ENCODE measurements at regions not wholly inside any gene's neighbourhood (a gene's known extent, or its start where the extent isn't known, plus 50 kb on each side); places are given as distances from the start of the nearest gene placed in this dataset.

GRCh38 chr4:104766676-104767075 is 272.0 kb upstream of the CXXC4 start:
- intact Hi-C loops (cut with micrococcal nuclease): no loop called here
- Mint-ChIP-seq H3K4me3 (ENCODE audit: unreplicated experiment) (no peak overlapping the region), H3K27me3 (ENCODE audit: insufficient read depth, unreplicated experiment) (no peaks in the 10 kb centered on the region), H3K36me3 (ENCODE audit: insufficient read depth, unreplicated experiment) (no peaks in the 10 kb centered on the region), H3K9me3 (ENCODE audit: unreplicated experiment) (no peaks in the 10 kb centered on the region), H3K4me1 (ENCODE audit: insufficient read depth, unreplicated experiment) (no peaks in the 10 kb centered on the region), H3K27ac (ENCODE audit: low read depth, unreplicated experiment) (no peak overlapping the region)
- no peak for DNase-seq (ENCODE audit: unreplicated experiment)
- no TSS peak for BruUV-seq (replicated peaks)
- no peak for TF ChIP-seq CTCF (IDR thresholded peaks at IDR 0.05; ENCODE audit: unreplicated experiment)
- CTCF ChIA-PET: interaction anchor here (0.6 to 0.7 kb wide), 2 partner anchors 276 to 336 kb away, joined by 3 read pairs; no protein-coding TSS in a partner anchor
- POLR2A ChIA-PET: no interaction called here

- TF ChIP-seq CTCF (IDR thresholded peaks at IDR 0.05; ENCODE audit: unreplicated experiment): no peak
- no peaks in the 10 kb centered on the region for H3K36me3 Mint-ChIP-seq (ENCODE audit: insufficient read depth, unreplicated experiment)
- H3K9me3 Mint-ChIP-seq (ENCODE audit: unreplicated experiment): no peaks in the 10 kb centered on the region
- no peak overlapping the region for H3K27ac Mint-ChIP-seq (ENCODE audit: low read depth, unreplicated experiment)
- H3K4me1 Mint-ChIP-seq (ENCODE audit: insufficient read depth, unreplicated experiment): no peaks in the 10 kb centered on the region
- POLR2A ChIA-PET: no interaction called here
- H3K27me3 Mint-ChIP-seq (ENCODE audit: insufficient read depth, unreplicated experiment): no peaks in the 10 kb centered on the region
- CTCF ChIA-PET: no interaction called here
- DNase-seq (ENCODE audit: unreplicated experiment): no peak
- no TSS peak for BruUV-seq (replicated peaks)
- no peak overlapping the region for H3K4me3 Mint-ChIP-seq (ENCODE audit: unreplicated experiment)
- intact Hi-C loops (cut with micrococcal nuclease): no loop called here
Measured at GRCh38 chr4:104772849-104773248, 278.2 kb upstream of the CXXC4 start.

- H3K36me3 Mint-ChIP-seq (ENCODE audit: insufficient read depth, unreplicated experiment): no peaks in the 10 kb centered on the region
- H3K27ac Mint-ChIP-seq (ENCODE audit: low read depth, unreplicated experiment): no peak overlapping the region
- no peaks in the 10 kb centered on the region for H3K9me3 Mint-ChIP-seq (ENCODE audit: unreplicated experiment)
- ChIA-PET CTCF (interaction anchor here (0.6 kb wide), 1 partner anchor 548 kb away, joined by 3 read pairs; no protein-coding TSS in a partner anchor), POLR2A (no interaction called here)
- intact Hi-C loops (cut with micrococcal nuclease): no loop called here
- BruUV-seq (replicated peaks): no TSS peak
- no peaks in the 10 kb centered on the region for H3K27me3 Mint-ChIP-seq (ENCODE audit: insufficient read depth, unreplicated experiment)
- no peak overlapping the region for H3K4me3 Mint-ChIP-seq (ENCODE audit: unreplicated experiment)
- peak; percentile 47 for DNase-seq (ENCODE audit: unreplicated experiment)
- TF ChIP-seq CTCF (IDR thresholded peaks at IDR 0.05; ENCODE audit: unreplicated experiment): no peak
- peaks cover 9% of the 10 kb centered on the region for H3K4me1 Mint-ChIP-seq (ENCODE audit: insufficient read depth, unreplicated experiment)
Measured at GRCh38 chr4:104795264-104795939, 300.7 kb upstream of the CXXC4 start.

- no TSS peak for BruUV-seq (replicated peaks)
- Mint-ChIP-seq H3K36me3 (ENCODE audit: insufficient read depth, unreplicated experiment) (no peaks in the 10 kb centered on the region), H3K9me3 (ENCODE audit: unreplicated experiment) (no peaks in the 10 kb centered on the region), H3K27ac (ENCODE audit: low read depth, unreplicated experiment) (no peak overlapping the region), H3K4me3 (ENCODE audit: unreplicated experiment) (no peak overlapping the region), H3K27me3 (ENCODE audit: insufficient read depth, unreplicated experiment) (no peaks in the 10 kb centered on the region), H3K4me1 (ENCODE audit: insufficient read depth, unreplicated experiment) (no peaks in the 10 kb centered on the region)
- intact Hi-C loops (cut with micrococcal nuclease): no loop called here
- POLR2A ChIA-PET: interaction anchor here (0.7 kb wide), 1 partner anchor 351 kb away, joined by 3 read pairs; no protein-coding TSS in a partner anchor
- CTCF ChIA-PET: no interaction called here
- no peak for DNase-seq (ENCODE audit: unreplicated experiment)
- no peak for TF ChIP-seq CTCF (IDR thresholded peaks at IDR 0.05; ENCODE audit: unreplicated experiment)
Measured at GRCh38 chr4:104811727-104812126, 317.0 kb upstream of the CXXC4 start.

Measured in MCF 10A (cell line).